SK-N-SH treated with all-trans-retinoic acid at 6 μM for 48 hours (cell line): ENCODE measurements at regions not wholly inside any gene's neighbourhood (a gene's known extent, or its start where the extent isn't known, plus 50 kb on each side); places are given as distances from the start of the nearest gene placed in this dataset.

Source experiments
- ATAC-seq: fragments of 200-7000 bp; cut with Tn5 transposase; 3 replicates; pipeline ENCODE4 v1.9.1; 2020; ENCODE audit warnings: mild to moderate bottlenecking, moderate library complexity
- ARNTL ChIP-seq: fragments of 450-650 bp; formaldehyde crosslinking; IDR thresholded peaks from 2 replicates; pipeline ENCODE4 v1.5.0; 2020; ENCODE audit warnings: low read depth, mild to moderate bottlenecking, moderate library complexity, borderline replicate concordance
- BACH2 ChIP-seq: fragments of 250-450 bp; sonication (Bioruptor Pico); IDR thresholded peaks from 2 replicates; pipeline ENCODE4 v1.9.0; 2021; ENCODE audit warnings: mild to moderate bottlenecking, borderline replicate concordance
- CSDC2 ChIP-seq: fragments of 250-450 bp; sonication (Bioruptor Pico); IDR thresholded peaks from 2 replicates; pipeline ENCODE4 v1.5.0; 2020; ENCODE audit warnings: mild to moderate bottlenecking, moderate library complexity
- ESRRG ChIP-seq: fragments of 250-450 bp; sonication (Bioruptor Pico); IDR thresholded peaks from 2 replicates; pipeline ENCODE4 v1.6.1; 2021; ENCODE audit warnings: mild to moderate bottlenecking
- GLIS3 ChIP-seq: fragments of 250-450 bp; sonication (Bioruptor Pico); IDR thresholded peaks from 2 replicates; pipeline ENCODE4 v1.5.0; 2020; ENCODE audit warnings: mild to moderate bottlenecking, moderate library complexity
- ISL1 ChIP-seq: fragments of 250-450 bp; sonication (Bioruptor Pico); IDR thresholded peaks from 2 replicates; pipeline ENCODE4 v2.1.2; 2022; ENCODE audit warnings: mild to moderate bottlenecking, moderate library complexity
- OSR1 ChIP-seq: fragments of 250-450 bp; sonication (Bioruptor Pico); IDR thresholded peaks from 2 replicates; pipeline ENCODE4 v1.8.0; 2022; ENCODE audit warnings: moderate library complexity, mild to moderate bottlenecking, inconsistent platforms
- PPARA ChIP-seq: fragments of 250-450 bp; sonication (Bioruptor Pico); IDR thresholded peaks from 2 replicates; pipeline ENCODE4 v1.5.0; 2020; ENCODE audit warnings: mild to moderate bottlenecking, borderline replicate concordance
- RARB ChIP-seq: fragments of 250-450 bp; sonication (Bioruptor Pico); IDR thresholded peaks from 2 replicates; pipeline ENCODE4 v1.8.0; 2021; ENCODE audit warnings: mild to moderate bottlenecking, moderate library complexity
- SNAI2 ChIP-seq: fragments of 250-450 bp; sonication (Bioruptor Pico); IDR thresholded peaks from 2 replicates; pipeline ENCODE4 v1.5.0; 2020; ENCODE audit warnings: mild to moderate bottlenecking, moderate library complexity
- TCF4 ChIP-seq: fragments of 250-450 bp; sonication (Bioruptor Pico); IDR thresholded peaks from 2 replicates; pipeline ENCODE4 v1.8.0; 2021; ENCODE audit warnings: mild to moderate bottlenecking, moderate library complexity, borderline replicate concordance
- TOX ChIP-seq: fragments of 250-450 bp; sonication (Bioruptor Pico); IDR thresholded peaks from 2 replicates; pipeline ENCODE4 v1.8.0; 2021; ENCODE audit warnings: mild to moderate bottlenecking, moderate library complexity, borderline replicate concordance
- ZFP3 ChIP-seq: fragments of 250-450 bp; sonication (Bioruptor Pico); IDR thresholded peaks from 2 replicates; pipeline ENCODE4 v1.5.0; 2020; ENCODE audit warnings: mild to moderate bottlenecking, moderate library complexity
- ZNF565 ChIP-seq: fragments of 450-650 bp; formaldehyde crosslinking; conservative IDR thresholded peaks from 2 replicates; pipeline ENCODE4 v1.5.0; 2020; ENCODE audit warnings: low read depth, mild to moderate bottlenecking, moderate library complexity
- ZNF70 ChIP-seq: fragments of 450-650 bp; formaldehyde crosslinking; IDR thresholded peaks from 2 replicates; pipeline ENCODE4 v1.5.0; 2020; ENCODE audit warnings: mild to moderate bottlenecking, moderate library complexity
- ZNF8 ChIP-seq: fragments of 450-650 bp; formaldehyde crosslinking; IDR thresholded peaks from 2 replicates; pipeline ENCODE4 v1.5.0; 2020; ENCODE audit warnings: mild to moderate bottlenecking, moderate library complexity
- TF ChIP-seq, protein P1 (sequence below): fragments of 250-450 bp; sonication (Bioruptor Pico); IDR thresholded peaks from 2 replicates; pipeline ENCODE4 v1.8.0; 2021; ENCODE audit warnings: low read depth, mild to moderate bottlenecking, moderate library complexity, borderline replicate concordance
- TF ChIP-seq, protein P2 (sequence below): fragments of 250-450 bp; sonication (Bioruptor Pico); IDR thresholded peaks from 2 replicates; pipeline ENCODE4 v1.5.1; 2020; ENCODE audit warnings: low read depth, mild to moderate bottlenecking, moderate library complexity
- TF ChIP-seq, protein P3 (sequence below): fragments of 250-450 bp; sonication (Bioruptor Pico); IDR thresholded peaks from 2 replicates; pipeline ENCODE4 v1.5.0; 2020; ENCODE audit warnings: mild to moderate bottlenecking, moderate library complexity
- TF ChIP-seq, protein P4 (sequence below): fragments of 250-450 bp; sonication (Bioruptor Pico); IDR thresholded peaks from 2 replicates; pipeline ENCODE4 v1.5.1; 2021; ENCODE audit warnings: mild to moderate bottlenecking, moderate library complexity
- TF ChIP-seq, protein P5 (sequence below): fragments of 250-450 bp; sonication (Bioruptor Pico); IDR thresholded peaks from 2 replicates; pipeline ENCODE4 v1.8.0; 2020; ENCODE audit warnings: mild to moderate bottlenecking, moderate library complexity, borderline replicate concordance

DNA sequence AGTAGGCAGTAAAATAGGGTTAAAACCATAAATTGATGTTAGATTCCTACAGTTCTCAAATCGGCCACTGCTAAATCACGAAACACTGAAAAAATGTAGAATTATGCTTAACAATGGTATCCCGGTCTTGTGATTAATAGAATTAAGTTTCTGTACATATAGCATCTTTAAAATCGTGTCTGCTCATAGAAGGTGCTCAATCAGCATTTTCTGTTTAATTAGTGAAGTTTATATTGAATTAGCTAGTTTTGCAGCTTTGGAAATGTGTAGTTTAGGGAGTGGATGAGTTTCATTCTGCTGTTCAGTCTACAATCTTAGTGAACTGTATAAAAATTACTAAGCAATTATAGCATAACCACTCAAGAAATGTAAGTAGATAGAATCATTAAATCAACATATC lies 1075.8 kb upstream of the FLRT2 start:
- TF ChIP-seq ZNF8 = no peak
- TF ChIP-seq BACH2 (CRISPR knock-in tag) = no peak
- no peak for TF ChIP-seq SNAI2
- TF ChIP-seq OSR1 (CRISPR knock-in tag) = no peak
- TF ChIP-seq ZFP3 (CRISPR knock-in tag) = no peak
- TF ChIP-seq, protein P1, sequence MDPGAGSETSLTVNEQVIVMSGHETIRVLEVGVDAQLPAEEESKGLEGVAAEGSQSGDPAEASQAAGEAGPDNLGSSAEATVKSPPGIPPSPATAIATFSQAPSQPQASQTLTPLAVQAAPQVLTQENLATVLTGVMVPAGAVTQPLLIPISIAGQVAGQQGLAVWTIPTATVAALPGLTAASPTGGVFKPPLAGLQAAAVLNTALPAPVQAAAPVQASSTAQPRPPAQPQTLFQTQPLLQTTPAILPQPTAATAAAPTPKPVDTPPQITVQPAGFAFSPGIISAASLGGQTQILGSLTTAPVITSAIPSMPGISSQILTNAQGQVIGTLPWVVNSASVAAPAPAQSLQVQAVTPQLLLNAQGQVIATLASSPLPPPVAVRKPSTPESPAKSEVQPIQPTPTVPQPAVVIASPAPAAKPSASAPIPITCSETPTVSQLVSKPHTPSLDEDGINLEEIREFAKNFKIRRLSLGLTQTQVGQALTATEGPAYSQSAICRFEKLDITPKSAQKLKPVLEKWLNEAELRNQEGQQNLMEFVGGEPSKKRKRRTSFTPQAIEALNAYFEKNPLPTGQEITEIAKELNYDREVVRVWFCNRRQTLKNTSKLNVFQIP (CRISPR knock-in tag) = no peak
- TF ChIP-seq ZNF70 (CRISPR knock-in tag) = no peak
- no peak for TF ChIP-seq CSDC2 (CRISPR knock-in tag)
- no peak for TF ChIP-seq GLIS3 (CRISPR knock-in tag)
- TF ChIP-seq, protein P2, sequence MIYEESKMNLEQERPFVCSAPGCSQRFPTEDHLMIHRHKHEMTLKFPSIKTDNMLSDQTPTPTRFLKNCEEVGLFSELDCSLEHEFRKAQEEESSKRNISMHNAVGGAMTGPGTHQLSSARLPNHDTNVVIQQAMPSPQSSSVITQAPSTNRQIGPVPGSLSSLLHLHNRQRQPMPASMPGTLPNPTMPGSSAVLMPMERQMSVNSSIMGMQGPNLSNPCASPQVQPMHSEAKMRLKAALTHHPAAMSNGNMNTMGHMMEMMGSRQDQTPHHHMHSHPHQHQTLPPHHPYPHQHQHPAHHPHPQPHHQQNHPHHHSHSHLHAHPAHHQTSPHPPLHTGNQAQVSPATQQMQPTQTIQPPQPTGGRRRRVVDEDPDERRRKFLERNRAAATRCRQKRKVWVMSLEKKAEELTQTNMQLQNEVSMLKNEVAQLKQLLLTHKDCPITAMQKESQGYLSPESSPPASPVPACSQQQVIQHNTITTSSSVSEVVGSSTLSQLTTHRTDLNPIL (CRISPR knock-in tag) = no peak
- no peak for TF ChIP-seq ESRRG (CRISPR knock-in tag)
- TF ChIP-seq, protein P3, sequence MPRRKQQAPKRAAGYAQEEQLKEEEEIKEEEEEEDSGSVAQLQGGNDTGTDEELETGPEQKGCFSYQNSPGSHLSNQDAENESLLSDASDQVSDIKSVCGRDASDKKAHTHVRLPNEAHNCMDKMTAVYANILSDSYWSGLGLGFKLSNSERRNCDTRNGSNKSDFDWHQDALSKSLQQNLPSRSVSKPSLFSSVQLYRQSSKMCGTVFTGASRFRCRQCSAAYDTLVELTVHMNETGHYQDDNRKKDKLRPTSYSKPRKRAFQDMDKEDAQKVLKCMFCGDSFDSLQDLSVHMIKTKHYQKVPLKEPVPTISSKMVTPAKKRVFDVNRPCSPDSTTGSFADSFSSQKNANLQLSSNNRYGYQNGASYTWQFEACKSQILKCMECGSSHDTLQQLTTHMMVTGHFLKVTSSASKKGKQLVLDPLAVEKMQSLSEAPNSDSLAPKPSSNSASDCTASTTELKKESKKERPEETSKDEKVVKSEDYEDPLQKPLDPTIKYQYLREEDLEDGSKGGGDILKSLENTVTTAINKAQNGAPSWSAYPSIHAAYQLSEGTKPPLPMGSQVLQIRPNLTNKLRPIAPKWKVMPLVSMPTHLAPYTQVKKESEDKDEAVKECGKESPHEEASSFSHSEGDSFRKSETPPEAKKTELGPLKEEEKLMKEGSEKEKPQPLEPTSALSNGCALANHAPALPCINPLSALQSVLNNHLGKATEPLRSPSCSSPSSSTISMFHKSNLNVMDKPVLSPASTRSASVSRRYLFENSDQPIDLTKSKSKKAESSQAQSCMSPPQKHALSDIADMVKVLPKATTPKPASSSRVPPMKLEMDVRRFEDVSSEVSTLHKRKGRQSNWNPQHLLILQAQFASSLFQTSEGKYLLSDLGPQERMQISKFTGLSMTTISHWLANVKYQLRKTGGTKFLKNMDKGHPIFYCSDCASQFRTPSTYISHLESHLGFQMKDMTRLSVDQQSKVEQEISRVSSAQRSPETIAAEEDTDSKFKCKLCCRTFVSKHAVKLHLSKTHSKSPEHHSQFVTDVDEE (CRISPR knock-in tag) = no peak
- no peak for TF ChIP-seq ISL1 (CRISPR knock-in tag)
- TF ChIP-seq TOX = no peak
- TF ChIP-seq, protein P4, sequence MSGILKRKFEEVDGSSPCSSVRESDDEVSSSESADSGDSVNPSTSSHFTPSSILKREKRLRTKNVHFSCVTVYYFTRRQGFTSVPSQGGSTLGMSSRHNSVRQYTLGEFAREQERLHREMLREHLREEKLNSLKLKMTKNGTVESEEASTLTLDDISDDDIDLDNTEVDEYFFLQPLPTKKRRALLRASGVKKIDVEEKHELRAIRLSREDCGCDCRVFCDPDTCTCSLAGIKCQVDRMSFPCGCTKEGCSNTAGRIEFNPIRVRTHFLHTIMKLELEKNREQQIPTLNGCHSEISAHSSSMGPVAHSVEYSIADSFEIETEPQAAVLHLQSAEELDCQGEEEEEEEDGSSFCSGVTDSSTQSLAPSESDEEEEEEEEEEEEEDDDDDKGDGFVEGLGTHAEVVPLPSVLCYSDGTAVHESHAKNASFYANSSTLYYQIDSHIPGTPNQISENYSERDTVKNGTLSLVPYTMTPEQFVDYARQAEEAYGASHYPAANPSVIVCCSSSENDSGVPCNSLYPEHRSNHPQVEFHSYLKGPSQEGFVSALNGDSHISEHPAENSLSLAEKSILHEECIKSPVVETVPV (CRISPR knock-in tag) = no peak
- no peak for TF ChIP-seq ARNTL (CRISPR knock-in tag)
- TF ChIP-seq TCF4 (CRISPR knock-in tag) = no peak
- no peak for ATAC-seq

DNA sequence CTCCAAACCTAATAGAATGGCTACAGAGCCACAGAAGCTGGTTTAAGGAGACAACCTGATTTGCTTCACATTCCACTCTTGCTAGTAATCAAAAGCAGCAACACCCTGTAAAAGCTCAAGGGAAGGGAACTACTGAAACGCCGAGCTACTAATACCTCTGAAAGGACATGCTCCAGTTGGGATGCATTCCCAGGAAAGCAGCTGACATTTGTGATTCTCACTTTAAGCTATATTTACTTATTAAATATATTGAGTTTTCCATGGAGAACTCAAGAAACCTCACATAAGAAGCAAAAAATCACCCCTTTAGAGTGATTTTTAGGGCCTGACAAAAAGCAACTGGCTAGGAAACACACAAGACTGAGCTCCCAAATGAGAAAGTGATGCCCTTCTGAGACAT lies 1073.0 kb upstream of the FLRT2 start:
- TF ChIP-seq RARB (CRISPR knock-in tag) (no peak), PPARA (CRISPR knock-in tag) (no peak)
- TF ChIP-seq, protein P4 (CRISPR knock-in tag) = no peak
- no peak for ATAC-seq

DNA sequence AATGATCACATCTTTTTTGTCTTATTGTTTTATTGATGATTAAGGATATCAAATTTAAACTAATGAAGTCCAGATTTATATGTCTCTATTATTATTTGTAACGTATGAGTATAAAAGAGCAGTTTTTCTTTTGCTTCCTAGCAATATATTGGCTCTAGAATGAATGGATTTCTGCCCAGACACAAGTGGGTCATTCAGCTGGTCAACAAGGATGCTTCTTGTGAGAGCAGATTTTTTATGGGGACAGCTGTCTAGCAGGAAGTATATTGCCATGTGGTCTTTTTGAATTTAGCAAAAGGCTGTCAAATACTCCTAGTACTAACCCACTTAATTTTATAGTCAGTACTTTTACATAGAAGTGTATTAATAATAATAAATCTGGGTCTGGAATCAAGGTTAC lies 1071.1 kb upstream of the FLRT2 start:
- no peak for ATAC-seq
- TF ChIP-seq BACH2 (CRISPR knock-in tag) = no peak
- no peak for TF ChIP-seq ZFP3 (CRISPR knock-in tag)
- TF ChIP-seq CSDC2 (CRISPR knock-in tag) = no peak
- TF ChIP-seq ESRRG (CRISPR knock-in tag) = no peak
- no peak for TF ChIP-seq ZNF565 (CRISPR knock-in tag)
- TF ChIP-seq, protein P5, sequence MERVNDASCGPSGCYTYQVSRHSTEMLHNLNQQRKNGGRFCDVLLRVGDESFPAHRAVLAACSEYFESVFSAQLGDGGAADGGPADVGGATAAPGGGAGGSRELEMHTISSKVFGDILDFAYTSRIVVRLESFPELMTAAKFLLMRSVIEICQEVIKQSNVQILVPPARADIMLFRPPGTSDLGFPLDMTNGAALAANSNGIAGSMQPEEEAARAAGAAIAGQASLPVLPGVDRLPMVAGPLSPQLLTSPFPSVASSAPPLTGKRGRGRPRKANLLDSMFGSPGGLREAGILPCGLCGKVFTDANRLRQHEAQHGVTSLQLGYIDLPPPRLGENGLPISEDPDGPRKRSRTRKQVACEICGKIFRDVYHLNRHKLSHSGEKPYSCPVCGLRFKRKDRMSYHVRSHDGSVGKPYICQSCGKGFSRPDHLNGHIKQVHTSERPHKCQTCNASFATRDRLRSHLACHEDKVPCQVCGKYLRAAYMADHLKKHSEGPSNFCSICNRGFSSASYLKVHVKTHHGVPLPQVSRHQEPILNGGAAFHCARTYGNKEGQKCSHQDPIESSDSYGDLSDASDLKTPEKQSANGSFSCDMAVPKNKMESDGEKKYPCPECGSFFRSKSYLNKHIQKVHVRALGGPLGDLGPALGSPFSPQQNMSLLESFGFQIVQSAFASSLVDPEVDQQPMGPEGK = no peak
- TF ChIP-seq, protein P4 (CRISPR knock-in tag) = no peak
- TF ChIP-seq, protein P3 (CRISPR knock-in tag) = no peak
- TF ChIP-seq SNAI2 = no peak
- TF ChIP-seq, protein P2 (CRISPR knock-in tag) = no peak
- TF ChIP-seq TCF4 (CRISPR knock-in tag) = no peak
- no peak for TF ChIP-seq TOX
